HG02571 (cell line): ENCODE measurements at regions not wholly inside any gene's neighbourhood (a gene's known extent, or its start where the extent isn't known, plus 50 kb on each side); places are given as distances from the start of the nearest gene placed in this dataset.
"Not testable (repeated sequence)": the region's sequence is repeated elsewhere in the genome, so short reads cannot be mapped to it uniquely, and the experiment has no call there.

Experiments
- ATAC-seq: cut with Tn5 transposase; IDR thresholded peaks from one replicate; pipeline ENCODE4 v1.9.1; 2021; ENCODE audit warnings: mild to moderate bottlenecking, moderate library complexity; ENCODE audit not compliant: unreplicated experiment

DNA sequence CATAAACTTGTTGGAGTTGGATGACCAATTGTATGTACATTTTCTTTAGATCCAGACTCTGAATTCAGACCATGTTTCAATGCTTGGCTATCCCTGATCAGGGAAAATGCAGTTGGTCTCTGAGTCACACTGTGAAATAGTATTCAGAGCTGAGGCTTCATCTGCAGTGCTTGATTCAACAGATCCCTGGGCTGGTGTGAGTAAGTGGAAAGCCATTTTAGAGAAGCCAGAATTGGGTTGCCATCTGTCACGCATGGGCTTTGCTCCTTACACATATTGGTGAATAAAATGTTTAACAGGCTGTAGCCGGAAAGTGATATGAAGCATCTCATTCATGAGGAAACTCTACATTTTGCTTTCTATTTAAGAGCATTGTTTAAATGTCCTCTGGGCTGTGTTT, 50.0 kb upstream of the ACYP2 start:
- no peak for ATAC-seq

DNA sequence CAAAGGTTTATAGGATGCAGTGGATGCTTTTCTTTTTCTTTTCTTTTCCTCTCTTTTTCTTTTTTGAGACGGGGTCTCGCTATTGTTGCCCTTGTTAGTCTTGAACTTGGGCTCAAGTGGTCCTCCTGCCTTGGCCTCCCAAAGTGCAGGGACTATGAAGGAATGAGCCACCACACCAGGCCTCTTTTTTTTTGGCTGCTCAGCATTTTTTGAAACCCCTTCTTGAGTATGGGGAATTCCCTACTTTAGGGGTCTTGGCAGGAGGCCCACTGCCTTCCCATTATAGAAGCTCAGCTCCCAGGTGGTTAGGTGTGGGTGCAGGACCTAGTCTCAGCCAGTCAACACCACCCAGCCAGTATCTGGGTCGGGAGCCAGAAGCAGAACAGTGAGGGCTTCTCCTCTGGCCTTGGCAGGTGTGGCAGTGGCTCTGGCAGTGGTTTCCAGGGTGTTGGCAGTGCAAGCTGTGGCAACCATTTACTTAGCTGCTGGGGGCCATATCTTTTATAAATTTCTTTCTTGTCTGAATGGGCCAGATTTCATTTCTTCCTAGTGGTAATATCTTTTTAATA, 51.4 kb upstream of the ACYP2 start:
- ATAC-seq, result no peak

GRCh38 chr2:54062401-54062800, 53.0 kb upstream of the ACYP2 start:
- ATAC-seq, result no peak

DNA sequence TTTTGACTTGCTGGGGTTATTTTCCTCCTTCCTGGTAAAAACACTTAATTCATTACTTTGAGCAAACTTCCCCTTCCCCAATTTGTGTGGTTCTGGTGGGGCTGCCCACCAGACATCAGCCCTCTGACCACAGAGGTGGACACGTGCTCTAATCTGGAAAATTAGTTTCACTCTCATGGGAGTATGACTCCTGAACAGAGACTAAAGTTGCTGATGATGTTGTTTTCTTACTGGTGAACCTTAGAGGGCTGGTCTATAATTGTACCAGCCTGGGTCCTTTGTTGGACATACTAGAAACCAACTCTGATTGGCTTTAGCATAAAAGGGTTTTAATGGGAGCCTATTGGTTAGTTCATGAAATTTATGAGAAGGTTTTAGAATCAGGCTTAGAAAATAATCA, 54.1 kb upstream of the ACYP2 start:
- no peak for ATAC-seq

DNA sequence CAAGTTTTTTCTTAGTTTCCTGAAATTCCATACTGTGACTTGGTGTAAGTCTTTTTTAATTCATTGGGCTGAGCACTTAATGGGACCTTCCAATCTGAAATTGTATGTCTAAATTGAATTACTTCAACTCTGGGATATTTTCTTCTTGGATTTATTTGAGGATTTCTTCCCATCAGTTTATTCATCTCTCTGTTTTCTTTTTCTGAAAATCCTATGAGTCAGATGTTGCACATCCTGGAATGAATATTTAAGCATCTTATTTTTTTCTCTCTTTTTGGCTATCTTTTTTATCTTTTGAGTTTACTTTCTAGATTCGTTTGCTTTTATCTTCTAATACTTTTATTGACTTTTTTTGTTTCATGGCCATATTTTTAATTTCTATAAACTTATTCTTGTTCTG, 55.4 kb upstream of the ACYP2 start:
- no peak for ATAC-seq

- no peak for ATAC-seq
These were observed 55.9 kb upstream of the ACYP2 start for GRCh38 chr2:54059504-54059903.

GRCh38 chr2:54058449-54058848, 57.0 kb upstream of the ACYP2 start:
- ATAC-seq, result no peak

GRCh38 chr2:54054774-54055173, 60.6 kb upstream of the ACYP2 start:
- ATAC-seq, result no peak

- peak; percentile 71 for ATAC-seq
These were observed 61.1 kb upstream of the ACYP2 start for GRCh38 chr2:54054271-54054670.

- ATAC-seq, result peak; percentile 17
These were observed 61.6 kb upstream of the ACYP2 start for GRCh38 chr2:54053830-54054229.

- no peak for ATAC-seq
These were observed 62.3 kb upstream of the ACYP2 start for GRCh38 chr2:54052825-54053718.

- ATAC-seq, result no peak
These were observed 65.0 kb upstream of the ACYP2 start for GRCh38 chr2:54050445-54050844.

GRCh38 chr2:54049365-54049764, 66.0 kb upstream of the ACYP2 start:
- ATAC-seq, result no peak

- not testable (repeated sequence) for ATAC-seq
These were observed 66.5 kb upstream of the ACYP2 start for GRCh38 chr2:54048896-54049295.

DNA sequence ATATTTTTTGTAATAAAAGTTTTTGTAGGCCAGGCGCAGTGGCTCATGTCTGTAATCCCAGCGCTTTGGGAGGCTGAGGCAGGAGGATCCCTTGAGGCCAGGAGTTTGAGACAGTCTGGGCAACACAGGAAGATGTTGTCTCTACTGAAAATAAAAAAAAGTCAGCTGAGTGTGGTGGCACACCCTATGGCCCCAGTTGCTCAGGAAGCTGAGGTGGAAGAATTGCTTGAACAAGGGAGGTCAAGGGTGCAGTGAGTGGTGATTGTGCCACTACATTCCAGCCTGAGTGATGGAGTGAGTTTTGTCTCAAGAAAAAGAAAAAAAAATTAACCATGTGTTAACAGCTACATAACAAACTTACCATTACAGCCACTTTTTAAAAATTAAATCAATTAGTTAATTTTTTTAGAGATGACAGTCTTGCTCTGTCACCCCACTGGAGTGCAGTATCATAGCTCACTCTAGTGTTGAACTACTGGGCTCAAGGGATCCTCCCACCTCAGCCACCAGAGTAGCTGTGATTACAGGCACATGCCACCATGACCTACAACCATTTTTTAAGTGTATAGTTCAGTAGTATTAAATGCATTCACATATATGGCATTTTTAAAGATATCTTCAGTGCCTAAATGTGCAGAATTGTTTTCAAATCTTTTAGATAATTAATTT, 67.2 kb upstream of the ACYP2 start:
- ATAC-seq, result no peak

DNA sequence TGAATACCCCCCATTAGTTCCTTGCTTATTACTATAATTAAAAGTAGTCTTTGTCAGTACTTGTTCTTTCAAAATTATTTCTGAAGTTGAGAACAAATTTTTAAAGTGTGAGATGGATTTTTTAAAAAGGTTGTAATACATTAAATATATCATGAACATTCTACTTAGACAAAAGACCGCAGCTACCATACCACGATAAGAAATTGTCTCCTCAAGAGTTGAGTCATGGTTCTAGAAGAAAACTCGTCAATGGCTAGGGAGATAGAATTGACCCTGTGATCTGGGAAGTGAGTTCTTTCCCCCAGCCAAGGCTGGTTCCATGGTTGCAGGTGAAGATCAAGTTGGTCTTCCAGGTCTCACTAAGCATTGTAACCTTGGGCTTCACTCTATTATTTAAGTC, 67.8 kb upstream of the ACYP2 start:
- no peak for ATAC-seq

- no peak for ATAC-seq
These were observed 68.3 kb upstream of the ACYP2 start for GRCh38 chr2:54047091-54047490.

DNA sequence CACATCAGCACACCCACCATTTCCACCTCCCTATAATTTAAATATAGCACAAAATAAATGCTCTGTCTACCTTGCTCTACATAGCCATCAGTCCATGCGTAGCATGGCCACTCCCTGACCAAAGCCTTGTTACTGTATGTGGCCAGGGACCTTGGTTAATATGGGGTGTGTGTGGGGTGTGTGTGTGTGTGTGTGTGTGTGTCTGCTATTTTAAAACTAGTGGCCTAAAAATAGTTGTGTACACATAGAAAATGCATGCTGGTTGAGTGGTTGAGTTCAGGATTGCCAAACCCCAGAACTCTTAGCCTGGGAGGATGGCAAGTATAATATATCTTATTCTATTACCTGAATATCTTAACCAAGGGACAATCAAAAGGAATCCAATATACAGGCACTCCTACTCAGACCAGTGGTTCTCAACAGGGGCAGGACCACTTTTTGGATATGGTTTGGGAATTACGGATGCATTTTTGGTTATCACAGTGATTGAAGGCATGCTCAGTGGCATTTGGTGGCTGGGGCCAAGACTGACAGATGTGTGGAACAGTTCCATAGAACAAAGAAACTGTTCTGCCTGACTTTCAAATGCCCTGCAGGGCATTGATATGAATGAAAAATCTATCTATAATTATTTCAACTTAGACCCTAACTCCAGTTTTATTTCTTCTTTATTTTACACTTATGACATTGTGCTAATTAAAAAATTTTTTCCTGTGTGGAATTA, 72.3 kb upstream of the PSME4 start:
- no peak for ATAC-seq

DNA sequence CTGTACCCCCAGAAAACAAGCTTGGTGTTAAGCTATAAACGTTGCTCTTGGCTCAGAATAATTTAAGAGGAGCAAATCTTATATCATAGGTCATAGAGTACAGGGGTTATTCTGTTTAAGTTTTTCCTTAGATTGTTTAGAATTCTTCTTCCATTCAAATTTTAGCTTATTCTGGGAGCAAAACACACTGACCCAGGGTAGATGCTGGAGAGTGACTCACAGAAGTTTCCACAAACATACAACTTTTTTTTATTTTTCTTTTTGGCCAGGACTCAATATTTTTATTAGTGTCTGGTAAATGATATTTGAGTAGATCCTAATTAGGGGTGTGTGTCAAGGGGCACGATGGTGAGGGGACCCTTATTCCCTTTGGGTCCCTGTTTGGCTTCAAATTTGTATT, 71.5 kb upstream of the PSME4 start:
- no peak for ATAC-seq

GRCh38 chr2:54041135-54041534, 70.3 kb upstream of the PSME4 start:
- no peak for ATAC-seq

DNA sequence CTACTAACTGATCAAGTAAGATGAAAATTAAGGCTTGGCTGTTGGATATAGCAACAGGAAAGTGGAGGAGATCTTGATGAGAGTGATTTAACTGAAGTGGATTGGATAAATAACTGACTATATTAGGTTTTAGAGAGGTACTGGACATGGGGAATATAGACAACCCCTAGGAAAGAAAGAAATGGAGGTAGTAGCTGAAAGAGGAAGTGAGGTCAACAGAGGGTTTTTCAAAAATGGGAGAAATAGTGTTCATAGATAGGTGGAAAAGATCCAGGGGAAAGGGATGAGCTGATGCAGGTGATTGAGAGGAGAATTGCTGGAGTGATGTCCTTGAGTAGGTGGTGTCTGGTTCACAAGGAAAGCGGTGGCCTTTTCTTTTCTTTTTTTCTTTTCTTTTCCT, 69.9 kb upstream of the PSME4 start:
- ATAC-seq, result no peak
